GM19025 (cell line): ENCODE measurements at regions not wholly inside any gene's neighbourhood (a gene's known extent, or its start where the extent isn't known, plus 50 kb on each side); places are given as distances from the start of the nearest gene placed in this dataset.

Source experiments
- ATAC-seq: cut with Tn5 transposase; IDR thresholded peaks from one replicate; pipeline ENCODE4 v1.9.1; 2021; ENCODE audit warnings: mild to moderate bottlenecking, low read depth, moderate library complexity; ENCODE audit not compliant: unreplicated experiment

DNA sequence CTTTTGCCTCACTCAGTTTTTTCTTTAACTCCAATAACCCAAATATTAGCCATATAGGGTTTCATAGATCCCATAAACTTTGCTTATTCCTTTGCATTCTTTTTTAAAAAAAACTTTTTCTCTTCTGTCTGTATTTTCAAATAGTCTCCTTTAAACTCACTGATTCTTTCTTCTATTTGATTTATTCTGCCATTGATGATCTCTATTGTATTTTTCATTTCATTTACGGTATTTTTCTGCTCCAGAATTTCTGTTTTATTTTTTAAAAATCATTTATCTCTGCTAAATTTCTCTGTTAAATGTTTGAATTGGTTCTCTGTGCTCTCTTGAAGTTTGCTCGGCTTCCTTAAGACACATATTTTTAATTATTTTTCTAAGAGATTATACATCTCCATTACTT is 573.3 kb upstream of the MAN1A1 start:
- ATAC-seq, result no peak

DNA sequence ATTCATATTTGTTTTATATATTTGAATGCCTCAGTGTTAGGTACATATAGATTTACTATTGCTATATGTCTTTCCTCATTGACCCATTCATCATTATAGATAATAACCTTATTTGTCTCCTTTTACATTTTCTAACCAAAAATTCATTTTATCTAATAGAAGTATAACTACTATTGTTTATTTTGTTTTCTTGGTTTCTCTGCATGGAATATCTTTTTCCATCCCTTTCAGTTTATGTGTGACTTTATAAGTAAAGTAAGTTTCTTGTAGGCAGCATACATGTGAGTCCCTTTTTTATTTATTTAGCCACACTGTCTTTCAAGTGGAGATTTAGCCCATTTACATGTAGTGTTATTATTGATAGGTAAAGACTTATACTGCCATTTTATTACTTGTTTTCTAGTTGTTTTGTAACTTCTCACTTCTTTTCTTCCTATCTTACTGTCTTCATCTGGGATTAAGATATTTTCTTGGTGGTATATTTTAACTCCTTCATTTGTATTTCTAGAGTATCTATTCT is 572.0 kb upstream of the MAN1A1 start:
- no peak for ATAC-seq

DNA sequence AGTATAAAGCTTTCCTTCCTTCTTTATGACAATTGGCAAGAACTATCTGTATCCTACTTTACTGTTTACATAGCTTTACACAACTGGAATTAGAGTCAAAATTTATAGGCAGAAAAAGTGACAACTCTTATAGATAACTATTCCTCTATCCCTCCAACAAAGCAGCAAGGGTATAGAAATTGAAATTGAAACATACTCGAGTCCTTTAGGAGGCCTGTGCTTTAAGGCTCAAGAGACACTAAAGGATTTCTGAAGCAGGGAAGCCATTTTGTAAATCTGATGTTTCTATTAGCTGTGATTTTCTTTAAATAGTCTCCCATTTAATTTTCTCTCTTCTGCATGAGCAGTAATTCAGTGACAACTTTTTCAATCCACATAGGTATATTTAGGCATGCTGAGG is 567.6 kb upstream of the MAN1A1 start:
- peak; percentile 56 for ATAC-seq

DNA sequence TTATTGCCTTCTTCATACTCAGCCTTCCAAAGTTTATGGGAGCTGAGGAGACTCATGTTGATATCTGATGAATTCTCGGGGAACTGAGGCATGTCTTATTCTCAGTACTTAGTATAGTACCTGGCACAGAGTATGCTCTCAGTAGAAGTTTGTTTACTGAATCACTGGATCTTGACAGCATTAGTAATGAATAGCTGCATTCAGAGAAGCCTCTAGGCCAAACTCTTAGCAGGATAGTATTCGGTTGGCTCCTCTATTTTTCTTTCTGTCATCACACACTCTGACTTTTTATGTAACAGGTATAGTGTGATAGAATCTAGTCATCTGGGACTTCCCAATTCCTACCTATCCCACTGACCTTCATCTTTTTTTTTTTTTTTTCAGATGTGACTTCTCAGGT is 566.4 kb upstream of the MAN1A1 start:
- no peak for ATAC-seq

DNA sequence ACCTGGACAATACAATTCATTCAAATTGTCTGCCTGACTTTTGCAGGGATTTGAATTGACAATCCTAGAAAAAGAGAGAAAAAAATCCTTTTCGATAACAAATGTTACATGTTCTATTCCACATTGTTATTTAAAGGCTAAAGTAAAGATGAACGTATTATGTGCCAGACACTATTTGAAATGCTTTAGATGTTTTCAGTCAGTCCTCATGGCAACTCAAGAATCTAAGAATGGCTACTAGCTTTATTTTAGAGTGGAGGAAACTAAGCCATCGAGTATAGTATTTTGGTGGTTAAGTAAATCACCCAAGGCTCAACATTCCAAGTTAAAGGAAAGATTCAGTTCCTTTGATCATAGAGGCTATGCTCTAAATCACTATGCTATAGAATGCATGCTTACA is 558.6 kb upstream of the MAN1A1 start:
- no peak for ATAC-seq

DNA sequence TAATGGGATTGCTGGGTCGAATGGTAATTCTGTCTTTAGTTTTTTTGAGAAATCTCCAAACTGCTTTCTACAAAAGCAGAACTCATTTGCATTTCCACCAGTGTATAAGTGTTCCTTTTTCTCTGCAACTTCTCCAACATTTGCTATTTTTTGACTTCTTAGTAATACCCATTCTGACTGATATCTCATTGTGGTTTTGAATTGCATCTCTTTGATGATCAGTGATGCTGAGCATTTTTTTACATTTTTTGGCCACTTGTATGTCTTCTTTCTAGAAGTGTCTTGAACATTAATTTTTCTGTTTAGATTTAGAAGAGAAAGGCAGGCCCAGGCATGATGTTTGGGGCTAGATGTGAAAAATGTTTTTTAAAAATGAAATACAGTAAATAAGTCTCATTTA is 553.1 kb upstream of the MAN1A1 start:
- ATAC-seq, result no peak

DNA sequence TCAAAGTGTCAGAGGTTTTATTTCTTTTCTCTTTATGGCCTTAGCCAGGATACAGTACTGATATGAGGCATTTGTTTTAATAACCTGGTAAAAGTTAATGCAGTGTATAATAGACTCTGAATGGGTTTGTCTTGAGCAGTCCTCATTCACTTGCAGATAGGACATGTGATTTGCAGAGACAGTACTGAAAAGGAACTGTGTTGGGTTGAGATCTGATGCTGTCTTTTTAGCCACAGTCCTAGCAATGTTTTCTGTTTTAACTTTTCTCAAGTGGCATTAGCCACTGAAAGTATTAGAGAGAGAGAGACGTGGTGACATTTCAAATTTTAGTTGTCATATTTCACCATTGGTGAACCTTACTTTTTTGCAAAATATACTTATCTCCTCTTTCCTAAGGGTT is 547.2 kb upstream of the MAN1A1 start:
- ATAC-seq, result no peak

DNA sequence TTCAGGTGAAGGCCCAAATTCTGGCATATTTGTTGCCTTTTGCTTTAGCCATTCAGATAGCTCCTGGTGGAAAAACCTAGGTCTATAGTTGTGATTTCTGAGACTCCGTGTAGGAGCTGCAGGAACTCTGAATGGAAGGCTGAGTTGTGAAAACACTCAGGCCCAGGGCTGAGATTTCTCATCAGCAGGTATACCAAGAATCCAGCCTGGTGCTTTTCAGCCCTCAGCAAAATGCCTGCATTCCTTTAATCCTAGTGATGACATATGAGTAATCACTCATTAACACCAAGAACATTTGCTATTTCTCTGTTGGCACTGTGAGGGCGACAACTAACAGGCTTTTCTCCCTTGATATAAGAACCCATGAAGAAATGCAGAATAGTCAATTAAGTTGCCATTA is 546.1 kb upstream of the MAN1A1 start:
- no peak for ATAC-seq

DNA sequence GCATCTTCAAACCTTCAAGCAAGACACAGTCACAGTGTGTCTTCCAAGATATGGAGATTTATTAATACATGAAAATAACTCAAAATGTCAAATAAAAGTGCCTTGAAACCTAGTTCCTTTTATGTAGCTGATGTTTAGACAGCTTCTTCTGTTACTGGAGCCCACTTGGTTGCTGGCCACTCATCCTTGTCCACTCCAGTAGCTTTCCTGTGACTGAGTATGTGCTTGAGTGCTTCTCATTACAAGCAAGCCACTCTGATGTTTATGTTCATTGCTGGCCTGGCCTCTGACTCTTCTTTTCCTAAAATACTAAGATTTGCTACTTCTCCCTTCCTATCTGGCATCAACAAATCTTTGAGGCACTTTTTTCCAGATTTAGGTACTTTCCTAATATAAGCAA is 545.2 kb upstream of the MAN1A1 start:
- ATAC-seq, result no peak

DNA sequence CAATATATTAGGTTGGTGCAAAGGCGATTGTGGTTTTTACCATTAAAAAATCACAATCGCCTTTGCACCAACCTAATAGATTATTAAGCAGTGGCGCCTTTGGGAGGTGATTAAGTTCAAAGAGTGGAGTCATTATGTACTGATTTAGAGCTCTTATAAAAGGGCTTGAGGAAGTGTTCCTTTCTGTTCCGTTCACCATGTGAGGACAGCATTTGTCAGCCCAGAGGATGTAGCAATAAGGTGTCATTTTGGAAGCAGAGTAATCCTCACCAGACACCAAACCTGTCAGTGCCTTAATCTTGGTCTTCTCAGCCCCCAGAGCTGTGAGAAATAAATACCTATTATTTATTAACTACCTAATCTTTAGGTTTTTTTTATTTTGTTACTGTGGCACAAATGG is 542.1 kb upstream of the MAN1A1 start:
- ATAC-seq, result no peak

DNA sequence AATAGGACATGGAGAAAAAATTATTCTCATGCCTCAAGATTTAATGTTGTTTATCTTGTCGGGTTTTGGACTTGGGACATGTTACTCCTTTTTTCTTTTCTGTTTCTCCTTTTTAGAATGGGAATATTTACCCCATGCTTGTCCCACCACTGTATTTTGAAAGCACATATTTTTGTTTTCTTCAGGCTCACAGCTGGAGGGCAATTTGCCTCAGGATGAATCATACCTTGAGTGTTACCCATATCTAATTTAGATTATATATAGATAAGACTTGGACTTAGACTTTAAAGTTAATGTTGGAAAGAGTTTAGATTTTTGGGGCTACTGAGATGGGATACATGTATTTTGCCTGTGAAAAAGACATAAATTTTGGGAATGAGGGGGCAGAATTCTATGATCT is 541.6 kb upstream of the MAN1A1 start:
- no peak for ATAC-seq

DNA sequence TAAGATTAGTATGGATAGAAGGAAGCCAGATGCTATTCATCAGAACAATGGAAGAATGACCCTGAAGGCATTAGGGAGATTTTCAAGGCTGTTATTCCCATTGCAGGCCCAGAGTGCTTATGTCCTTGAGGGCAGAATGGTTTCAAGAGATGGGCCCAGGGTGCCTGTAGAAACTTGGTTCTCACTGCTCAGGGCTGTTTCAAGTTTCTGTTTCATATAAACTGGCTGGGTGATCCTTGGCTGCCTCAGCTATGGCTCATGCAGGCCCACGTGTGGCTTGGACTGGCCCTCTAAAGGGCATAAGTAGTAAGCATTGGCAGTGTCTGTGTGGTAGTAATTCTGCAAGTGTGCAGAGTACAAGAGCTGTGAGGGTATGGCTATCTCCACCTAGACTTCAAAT is 540.9 kb upstream of the MAN1A1 start:
- no peak for ATAC-seq

DNA sequence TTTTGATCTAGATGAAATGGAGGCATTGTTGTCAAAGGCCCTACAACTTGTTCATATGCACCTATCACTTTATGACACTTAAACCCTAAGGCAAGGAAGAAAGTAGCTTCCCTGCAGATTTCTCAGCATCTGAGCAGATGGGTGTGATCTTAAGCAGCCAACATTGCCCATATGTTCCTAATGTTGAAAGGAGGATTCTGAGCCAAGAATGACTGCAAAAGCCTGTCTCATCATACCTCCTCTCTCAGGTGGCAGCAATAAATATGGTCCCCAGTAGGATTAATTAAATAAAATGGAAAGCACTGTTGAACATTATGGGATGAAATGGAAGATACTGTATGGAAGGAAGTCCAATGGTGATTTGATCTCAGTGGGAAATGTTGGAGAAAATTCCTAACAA is 538.1 kb upstream of the MAN1A1 start:
- no peak for ATAC-seq

DNA sequence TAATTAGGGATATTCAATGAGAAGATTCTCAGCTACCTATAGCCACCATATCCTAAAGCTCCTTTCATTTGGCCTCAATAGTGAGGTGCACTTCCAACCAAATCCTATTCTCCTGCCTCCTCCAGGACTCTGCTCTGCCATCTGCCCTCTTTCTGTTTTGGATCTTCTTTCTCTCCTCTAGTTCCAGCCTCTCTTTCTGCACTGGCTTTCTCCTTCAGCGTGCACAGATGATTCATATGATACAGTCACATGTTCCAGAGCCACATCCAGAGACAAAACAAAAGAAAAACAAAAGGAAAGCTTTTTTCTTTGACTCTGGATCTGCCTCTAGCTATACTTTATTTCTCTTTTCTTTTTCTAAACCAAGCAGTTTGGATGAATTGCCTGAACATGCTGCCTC is 531.9 kb upstream of the MAN1A1 start:
- ATAC-seq, result no peak

DNA sequence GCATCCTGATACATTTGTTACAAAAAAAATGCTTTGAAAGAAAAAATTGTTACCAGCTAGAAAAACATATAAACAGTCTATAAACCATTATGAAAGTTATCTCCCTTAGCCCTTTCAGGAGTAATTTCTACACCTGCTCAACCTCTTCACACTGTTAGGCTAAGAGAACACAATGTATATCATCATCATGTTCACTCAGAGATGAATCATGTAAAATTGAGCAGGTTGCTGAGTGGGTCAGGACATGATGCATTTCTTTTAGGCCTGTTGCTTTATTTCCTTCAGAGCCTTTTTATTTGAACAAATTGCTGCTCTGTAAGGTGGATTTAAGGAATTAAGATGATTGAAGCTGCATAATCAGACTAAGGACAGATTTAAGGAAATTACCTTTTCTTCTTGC is 531.3 kb upstream of the MAN1A1 start:
- ATAC-seq, result no peak

DNA sequence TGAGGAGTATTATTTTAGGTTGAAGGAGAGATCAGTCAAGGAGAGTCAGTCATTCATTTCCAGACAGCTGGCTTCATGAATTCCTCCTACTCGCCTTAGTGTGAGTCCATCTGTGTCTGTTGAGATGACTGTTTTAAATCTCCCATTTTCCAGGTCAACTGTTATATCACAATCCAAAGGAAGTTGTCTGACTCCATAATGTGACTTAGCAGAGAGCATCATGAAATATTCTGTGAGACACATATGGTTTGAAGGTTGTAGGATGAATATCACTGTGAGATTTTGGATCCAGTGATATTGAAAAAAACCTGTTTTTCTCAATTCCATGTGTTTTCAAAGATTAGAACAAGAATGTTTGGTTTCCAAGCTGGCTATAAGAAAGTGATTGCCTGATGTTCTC is 530.2 kb upstream of the MAN1A1 start:
- ATAC-seq, result no peak

DNA sequence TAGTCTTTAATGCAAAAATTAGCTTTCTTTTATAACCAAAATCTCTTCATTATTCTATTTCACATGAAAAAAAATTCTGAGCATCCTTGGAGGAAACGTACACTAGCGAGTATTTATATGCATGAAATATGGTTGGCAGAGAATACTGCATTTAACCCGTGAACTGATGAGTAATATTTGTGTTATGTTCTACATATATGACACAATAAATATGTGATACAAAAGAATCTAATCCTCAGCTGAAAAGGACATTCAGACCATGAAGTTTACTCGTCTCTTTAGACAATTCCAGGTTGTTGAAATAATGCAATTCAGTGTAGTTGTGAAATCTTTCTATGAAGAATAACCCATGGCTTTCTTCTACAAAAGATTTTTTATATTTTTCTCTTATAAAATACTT is 524.8 kb upstream of the MAN1A1 start:
- no peak for ATAC-seq

DNA sequence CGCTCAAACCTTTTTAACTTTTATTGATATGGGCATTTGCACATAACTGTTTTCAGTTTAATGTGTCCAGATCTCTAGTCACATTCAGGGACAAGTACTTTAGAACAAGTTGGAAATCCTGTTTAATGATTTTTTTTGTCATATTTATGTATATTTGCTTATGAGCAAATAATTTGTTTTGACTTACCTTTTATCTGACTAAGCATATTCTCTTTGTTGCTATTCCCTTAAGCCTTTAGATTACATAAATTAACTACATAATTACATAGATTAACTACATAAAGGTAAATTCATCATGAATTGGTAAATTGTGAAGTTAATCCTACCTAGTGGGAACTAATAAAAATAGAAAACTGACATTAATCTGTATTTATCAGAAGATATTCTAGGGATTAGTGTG is 523.5 kb upstream of the MAN1A1 start:
- ATAC-seq, result no peak

DNA sequence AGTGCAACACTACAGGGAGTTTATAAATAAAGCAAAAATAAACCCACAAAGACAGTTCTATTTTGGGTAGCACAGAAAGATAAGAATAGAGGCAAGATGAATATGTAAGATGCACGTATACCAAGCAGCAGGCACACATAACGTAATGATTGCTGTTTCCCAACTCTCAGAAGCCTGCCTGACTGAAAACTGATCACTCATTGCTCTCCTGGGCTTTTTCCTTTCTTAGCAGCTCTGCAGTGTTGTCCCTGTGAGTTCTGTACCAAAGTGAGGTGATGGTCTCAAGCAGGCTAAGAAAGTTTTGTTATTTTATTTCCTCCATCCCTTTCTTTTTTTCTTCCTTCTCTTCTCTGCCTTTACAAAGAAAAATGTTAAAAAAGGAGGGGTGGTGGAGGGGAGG is 522.0 kb upstream of the MAN1A1 start:
- no peak for ATAC-seq

DNA sequence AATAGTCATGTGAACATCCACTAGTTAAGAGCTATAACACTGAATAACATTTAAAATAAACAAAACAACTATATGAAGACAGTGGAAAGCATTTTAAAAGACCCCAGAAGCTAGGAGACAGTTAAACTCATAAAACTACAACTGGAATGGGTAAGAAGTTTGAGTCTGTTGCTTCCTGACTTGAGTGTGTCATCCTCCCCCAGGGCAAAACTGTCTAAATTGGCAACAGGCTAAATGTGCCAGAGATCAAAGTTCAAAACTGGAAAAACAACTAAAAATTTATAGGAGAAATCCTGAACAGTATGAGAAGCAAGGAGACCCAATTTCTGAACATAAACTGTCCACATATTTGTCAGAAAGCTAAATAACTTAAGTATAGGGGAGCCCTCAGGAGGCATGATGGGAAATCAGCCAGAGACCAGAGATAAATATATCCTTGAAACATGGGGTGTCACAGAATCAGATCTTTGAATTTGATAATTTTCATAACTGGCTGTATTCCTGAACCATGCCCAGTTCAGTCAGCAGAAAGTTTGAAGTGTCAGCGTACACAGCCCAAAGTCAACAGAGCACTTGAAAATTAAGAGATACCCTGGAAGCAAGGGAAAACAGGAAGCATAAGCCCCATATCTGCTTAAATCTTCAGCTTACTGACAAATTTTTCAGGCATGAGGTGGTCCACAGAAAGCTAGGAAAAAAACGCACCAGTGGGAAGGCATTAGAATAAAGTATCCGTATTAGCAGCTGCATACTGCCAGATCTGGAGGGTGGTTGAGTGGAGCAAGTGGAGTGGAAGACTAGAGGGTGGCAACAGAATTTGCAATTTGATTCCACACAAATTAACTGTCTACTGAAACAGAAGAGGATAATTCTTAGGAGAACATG is 516.1 kb upstream of the MAN1A1 start:
- no peak for ATAC-seq

DNA sequence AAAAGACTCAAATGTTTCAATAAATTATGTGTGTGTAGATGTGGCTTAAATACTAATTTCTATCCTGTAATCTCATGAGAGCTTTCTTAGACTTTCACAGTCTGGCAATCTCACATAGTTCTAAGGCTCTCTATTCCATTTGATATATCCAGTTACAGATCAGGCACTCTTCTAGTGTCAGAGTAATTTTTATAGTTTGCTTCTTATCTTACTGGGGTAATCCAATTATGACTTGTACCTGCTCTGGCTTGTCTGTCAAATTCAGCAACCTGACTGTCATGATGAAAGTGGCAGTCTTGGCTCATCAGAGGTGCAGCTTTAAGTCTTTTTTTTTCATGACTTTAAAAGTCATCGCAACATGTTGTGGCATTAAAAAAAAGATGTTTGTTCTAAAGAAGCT is 513.2 kb upstream of the MAN1A1 start:
- no peak for ATAC-seq

DNA sequence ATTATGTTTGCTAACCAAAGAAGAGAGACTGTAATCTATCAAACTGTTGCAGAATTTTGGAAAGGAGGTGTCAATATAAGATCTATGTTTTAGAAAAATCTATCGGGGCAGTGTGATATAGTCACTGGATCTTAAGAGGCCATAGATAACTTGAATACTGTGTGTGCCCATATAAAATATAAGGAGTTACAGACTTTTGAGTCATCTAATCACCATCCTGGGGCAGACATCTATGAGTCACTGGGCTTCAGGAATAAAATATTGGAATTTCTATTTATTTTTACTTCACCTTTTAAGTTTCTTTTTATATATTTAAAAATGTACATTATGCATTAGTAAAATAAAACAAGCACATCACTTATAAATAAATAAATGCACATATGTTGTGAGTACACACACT is 509.3 kb upstream of the MAN1A1 start:
- ATAC-seq, result no peak

DNA sequence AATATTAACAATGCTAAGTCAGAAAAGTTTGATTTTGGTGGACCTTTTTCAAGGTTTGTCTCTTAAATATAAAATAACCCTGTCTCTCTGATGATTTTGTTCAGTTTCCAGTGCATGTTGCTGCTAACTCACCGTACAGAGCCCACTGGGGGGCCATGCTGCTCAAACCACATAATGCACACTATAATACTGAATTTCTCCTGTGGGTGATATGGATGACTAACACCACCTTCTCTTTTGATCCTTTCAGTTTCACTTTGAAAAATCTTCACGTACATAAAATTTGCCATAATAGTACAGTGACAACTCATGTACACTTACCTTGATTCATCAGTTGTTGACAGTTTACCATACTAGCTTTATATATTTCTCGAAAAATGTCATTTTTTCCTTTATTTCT is 506.6 kb upstream of the MAN1A1 start:
- ATAC-seq, result peak; percentile 65
